Sigmoid colon (tissue), 6 donors: ENCODE measurements at regions not wholly inside any gene's neighbourhood (a gene's known extent, or its start where the extent isn't known, plus 50 kb on each side); places are given as distances from the start of the nearest gene placed in this dataset.
A peak's percentile ranks its signal among the peaks of the same experiment; 100 is the strongest.

Experiments
- DNase-seq: peaks from one replicate; pipeline ENCODE4 v3.0.0-alpha.2; 2019
- H3K27ac ChIP-seq, 4 donors: fragments of 200-600 bp; sonication (generic); one replicate each; pipeline ENCODE4 v1.5.1; 2016 to 2019; ENCODE audit warnings: mild to moderate bottlenecking in 1 of 4
- H3K27me3 ChIP-seq, 3 donors: fragments of 200-600 bp; sonication (generic); one replicate each; pipeline ENCODE4 v1.5.1; 2019; ENCODE audit warnings: mild to moderate bottlenecking in 1 of 3
- H3K36me3 ChIP-seq, 4 donors: fragments of 200-600 bp; sonication (generic); one replicate each; pipeline ENCODE4 v1.5.1; 2016 to 2019
- H3K4me1 ChIP-seq, 4 donors: fragments of 200-600 bp; sonication (generic); one replicate each; pipeline ENCODE4 v1.5.1; 2017 to 2019
- H3K4me3 ChIP-seq, 4 donors: fragments of 200-600 bp; sonication (generic); one replicate each; pipeline ENCODE4 v1.5.1; 2017 to 2019; ENCODE audit warnings: mild to moderate bottlenecking in 2 of 4, moderate library complexity in 1 of 4
- H3K9me3 ChIP-seq, 4 donors: fragments of 200-600 bp in 3 of 4; sonication (generic) in 3 of 4; one replicate each; pipeline versions ENCODE4 v1.5.1 to v1.6.1; 2013 to 2019
- CTCF ChIP-seq, 4 experiments: fragments of 450-650 bp in 3 of 4; fragments of 200-600 bp in 1 of 4; IDR thresholded peaks; one replicate each; pipeline ENCODE4 v1.5.1; 2016 to 2019; ENCODE audit warnings: antibody characterized with exemption in 4 of 4, mild to moderate bottlenecking in 3 of 4, moderate library complexity in 2 of 4
- EP300 ChIP-seq, 4 donors: sonication (generic); formaldehyde crosslinking; IDR thresholded peaks; one replicate each; pipeline ENCODE4 v1.6.1; 2017; ENCODE audit warnings: antibody characterized with exemption in 4 of 4
- POLR2A ChIP-seq, 2 donors: fragments of 450-650 bp; IDR thresholded peaks; one replicate each; pipeline ENCODE4 v1.6.1; 2016; ENCODE audit warnings: antibody characterized with exemption in 2 of 2, mild to moderate bottlenecking in 2 of 2, moderate library complexity in 2 of 2
- POLR2AphosphoS5 ChIP-seq, 4 donors: sonication (generic); formaldehyde crosslinking; IDR thresholded peaks; one replicate each; pipeline ENCODE4 v1.6.1; 2017; ENCODE audit warnings: antibody characterized with exemption in 4 of 4
- WGBS, 2 donors: extraction: QIAGEN DNeasy Blood & Tissue Kit; methylation state at CpG; one replicate each; pipeline ENCODE4 v1.1.7; 2013; 5-methylcytosine and 5-hydroxymethylcytosine counted together
- intact Hi-C: fragments of 100-400 bp; cut with DNase I; formaldehyde crosslinking; loops from one replicate; pipeline ENCODE4 v1.15.1; 2023
- donor health status: healthy with polysubstance abuse.
- donor health status: healthy.

DNA sequence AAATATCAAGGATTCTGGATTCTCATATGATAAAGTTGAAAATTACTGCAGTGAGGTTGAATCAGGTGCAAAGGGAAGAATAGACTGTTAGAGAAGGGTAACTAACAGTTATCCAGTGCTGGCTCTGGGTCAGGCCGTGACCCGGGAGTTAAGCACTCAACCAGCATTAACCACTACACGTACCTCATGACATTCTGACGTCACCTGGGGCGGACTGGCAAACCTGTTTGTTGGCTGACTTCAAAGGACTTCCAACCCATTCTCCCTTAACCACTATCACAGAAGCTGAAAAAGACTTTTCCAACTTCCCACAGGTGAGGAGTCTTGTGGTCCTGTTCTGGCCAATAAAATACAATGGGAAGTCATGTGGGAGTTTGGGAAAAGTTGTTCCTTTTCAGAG is 268.9 kb downstream of the ENC1 start:
- TF ChIP-seq POLR2A (IDR thresholded peaks at IDR 0.05) (no peak), EP300 (IDR thresholded peaks at IDR 0.05) (no peak), POLR2AphosphoS5 (IDR thresholded peaks at IDR 0.05) (no peak), CTCF (IDR thresholded peaks at IDR 0.05) (no peak)
- no peaks in the 10 kb centered on the region for H3K4me1 ChIP-seq
- H3K9me3 ChIP-seq, result no peaks in the 10 kb centered on the region
- intact Hi-C loops, result no loop called here
- no peaks in the 10 kb centered on the region for H3K27me3 ChIP-seq
- no peak overlapping the region for H3K27ac ChIP-seq
- H3K36me3 ChIP-seq, result no peaks in the 10 kb centered on the region
- H3K4me3 ChIP-seq, result no peak overlapping the region
- no peak for DNase-seq
- WGBS, 2 donors, result 93 to 97% methylated on average over 5 of the region's 5 CpGs

- TF ChIP-seq EP300 (IDR thresholded peaks at IDR 0.05) (no peak), POLR2AphosphoS5 (IDR thresholded peaks at IDR 0.05) (no peak), CTCF (IDR thresholded peaks at IDR 0.05) (no peak), POLR2A (IDR thresholded peaks at IDR 0.05) (no peak)
- WGBS, 2 donors, result 80 to 89% methylated on average over 7 of the region's 7 CpGs
- H3K27ac ChIP-seq, result no peak overlapping the region
- H3K9me3 ChIP-seq, result no peaks in the 10 kb centered on the region
- no peak overlapping the region for H3K4me3 ChIP-seq
- H3K36me3 ChIP-seq, result no peaks in the 10 kb centered on the region
- no peaks in the 10 kb centered on the region for H3K4me1 ChIP-seq
- intact Hi-C loops, result no loop called here
- no peak for DNase-seq
- H3K27me3 ChIP-seq, result no peaks in the 10 kb centered on the region
These were observed 270.4 kb downstream of the ENC1 start for GRCh38 chr5:74370168-74370567.

- H3K27ac ChIP-seq, result peak overlapping the region in 1 of 4 donors; percentile 15
- 92 to 94% methylated on average over 6 of the region's 6 CpGs for WGBS, 2 donors
- intact Hi-C loops, result no loop called here
These were observed 271.4 kb downstream of the ENC1 start for GRCh38 chr5:74369173-74369572.

DNA sequence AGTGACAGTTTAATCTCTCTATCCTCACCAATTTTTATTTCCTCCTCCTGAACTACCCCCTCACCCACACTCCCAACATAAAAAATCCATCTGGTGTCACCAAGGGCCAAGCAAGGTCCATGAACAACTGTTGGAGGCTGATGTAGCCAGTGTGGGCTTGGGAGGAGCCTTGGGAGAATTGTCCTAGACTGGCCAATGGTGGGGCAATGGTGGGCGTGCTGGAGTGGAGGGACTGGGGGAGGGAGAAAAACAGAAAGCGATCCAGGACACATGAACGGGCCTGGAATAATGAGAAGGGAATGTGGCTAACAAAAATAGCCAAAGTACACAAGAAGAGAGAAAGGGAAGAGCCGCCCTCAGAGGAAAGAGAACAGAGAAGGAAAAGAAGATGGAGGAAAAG is 272.6 kb downstream of the ENC1 start:
- WGBS, 2 donors, result 86 to 88% methylated on average over 4 of the region's 4 CpGs
- peak overlapping the region in 3 of 4 donors; percentile 21 to 45 (median 43) for H3K27ac ChIP-seq
- no peak overlapping the region for H3K4me3 ChIP-seq
- no peaks in the 10 kb centered on the region for H3K9me3 ChIP-seq
- no peak for DNase-seq
- no peaks in the 10 kb centered on the region for H3K27me3 ChIP-seq
- no peaks in the 10 kb centered on the region for H3K36me3 ChIP-seq
- H3K4me1 ChIP-seq, result no peaks in the 10 kb centered on the region
- TF ChIP-seq EP300 (IDR thresholded peaks at IDR 0.05), result no peak
- no peak for TF ChIP-seq POLR2A (IDR thresholded peaks at IDR 0.05)
- no peak for TF ChIP-seq CTCF (IDR thresholded peaks at IDR 0.05)
- no peak for TF ChIP-seq POLR2AphosphoS5 (IDR thresholded peaks at IDR 0.05)
- intact Hi-C loops, result no loop called here

More at GRCh38 chr5:74369173-74369572, 271.4 kb downstream of the ENC1 start:
- no peaks in the 10 kb centered on the region for H3K9me3 ChIP-seq
- TF ChIP-seq POLR2AphosphoS5 (IDR thresholded peaks at IDR 0.05) (no peak), POLR2A (IDR thresholded peaks at IDR 0.05) (no peak), EP300 (IDR thresholded peaks at IDR 0.05) (no peak)
- H3K4me3 ChIP-seq, result no peak overlapping the region
- H3K27me3 ChIP-seq, result no peaks in the 10 kb centered on the region
- no peak for DNase-seq
- H3K4me1 ChIP-seq, result no peaks in the 10 kb centered on the region
- no peaks in the 10 kb centered on the region for H3K36me3 ChIP-seq

DNA sequence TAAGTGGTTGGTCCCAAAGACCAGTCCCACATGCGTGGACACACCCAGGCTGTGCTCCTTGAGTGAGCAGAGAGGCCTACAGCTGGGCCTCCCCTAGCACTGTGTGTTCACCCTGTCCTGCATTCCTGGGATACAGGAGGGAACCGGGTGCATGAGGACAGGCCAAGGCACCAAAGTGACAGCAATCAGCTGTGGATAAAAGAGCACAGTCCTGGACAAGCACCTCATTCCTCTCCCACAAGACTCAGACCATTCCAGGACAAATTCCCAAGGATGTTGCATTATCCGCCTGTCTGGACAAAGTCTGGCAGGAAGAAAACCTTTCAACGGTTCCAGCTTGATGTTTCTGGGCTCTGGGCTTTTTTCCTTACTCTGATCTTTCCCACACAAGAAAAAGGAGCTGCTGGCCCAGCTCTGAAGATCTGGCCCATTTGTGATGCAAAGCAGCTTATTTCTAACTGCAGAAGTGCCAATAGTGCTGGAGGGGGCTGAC is 273.2 kb downstream of the ENC1 start:
- Histone ChIP-seq H3K4me1 (no peaks in the 10 kb centered on the region), H3K27me3 (no peaks in the 10 kb centered on the region), H3K9me3 (no peaks in the 10 kb centered on the region), H3K27ac (peak overlapping the region in 2 of 4 donors; percentile 43 to 45), H3K36me3 (no peaks in the 10 kb centered on the region), H3K4me3 (no peak overlapping the region)
- intact Hi-C loops, result no loop called here
- DNase-seq, result no peak
- WGBS, 2 donors, result 71% methylated on average over 4 of the region's 4 CpGs
- TF ChIP-seq POLR2A (IDR thresholded peaks at IDR 0.05) (no peak), POLR2AphosphoS5 (IDR thresholded peaks at IDR 0.05) (peak in 1 of 4 donors; percentile 21)

DNA sequence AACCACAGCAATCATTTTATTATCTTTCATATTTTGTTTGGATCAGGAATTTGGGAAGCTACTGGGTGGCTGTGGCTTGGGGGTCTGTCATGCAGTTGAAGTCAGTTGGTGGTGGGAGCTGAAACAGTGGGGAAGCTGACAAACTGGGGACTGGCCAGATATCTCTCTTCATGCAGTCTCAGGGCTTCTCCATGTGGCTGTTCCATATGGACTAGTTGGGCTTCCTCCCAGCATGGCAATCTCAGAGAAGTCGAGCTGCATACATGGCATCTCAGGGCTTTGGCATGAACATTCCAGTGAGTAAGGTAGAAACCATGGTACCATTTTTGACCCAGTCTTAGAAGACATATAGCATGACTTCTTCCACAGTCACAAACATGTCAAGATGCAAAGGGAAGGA is 274.8 kb downstream of the ENC1 start:
- no peaks in the 10 kb centered on the region for H3K4me1 ChIP-seq
- no peak for DNase-seq
- intact Hi-C loops, result no loop called here
- H3K4me3 ChIP-seq, result no peak overlapping the region
- no peaks in the 10 kb centered on the region for H3K27me3 ChIP-seq
- 94% methylated on average over 1 of the region's 1 CpG for WGBS, 2 donors
- no peaks in the 10 kb centered on the region for H3K9me3 ChIP-seq
- TF ChIP-seq EP300 (IDR thresholded peaks at IDR 0.05) (no peak), CTCF (IDR thresholded peaks at IDR 0.05) (no peak), POLR2A (IDR thresholded peaks at IDR 0.05) (no peak), POLR2AphosphoS5 (IDR thresholded peaks at IDR 0.05) (no peak)
- no peaks in the 10 kb centered on the region for H3K36me3 ChIP-seq
- no peak overlapping the region for H3K27ac ChIP-seq
